ENCODE measurements at regions not wholly inside any gene's neighbourhood (a gene's known extent, or its start where the extent isn't known, plus 50 kb on each side); places are given as distances from the start of the nearest gene placed in this dataset.

DNA sequence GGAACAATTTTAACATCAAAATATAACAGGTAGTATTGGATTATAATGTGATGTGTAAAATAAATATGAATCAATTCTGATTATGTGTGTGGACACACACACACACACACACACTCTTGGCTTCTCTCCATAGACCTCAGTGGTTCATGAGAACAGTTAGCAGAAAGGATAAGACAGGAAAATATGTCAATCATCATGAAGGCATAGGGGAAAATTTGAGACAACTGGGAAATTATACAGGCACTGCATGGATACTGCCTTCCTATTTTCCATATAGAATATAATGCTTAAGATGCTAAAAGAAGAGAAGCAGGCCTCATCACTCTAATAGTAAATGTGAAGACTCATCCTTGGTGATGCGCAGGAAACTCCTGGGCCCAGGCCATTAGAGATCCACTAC is 884.5 kb downstream of the SUCLG1 start:
- H3K27me3 ChIP-seq (ENCODE audit: control insufficient read depth, insufficient read depth, low read length) = no peaks in the 10 kb centered on the region
- H3K9me3 ChIP-seq (ENCODE audit: control insufficient read depth, insufficient read depth, low read length) = no peaks in the 10 kb centered on the region
- no peaks in the 10 kb centered on the region for H3K4me1 ChIP-seq (ENCODE audit: control insufficient read depth, insufficient read depth, low read length)
- no peak overlapping the region for H3K9ac ChIP-seq (ENCODE audit: low read depth, low read length)
- H3K4me3 ChIP-seq (ENCODE audit: low read depth, low read length) = no peak overlapping the region
- H3K36me3 ChIP-seq (ENCODE audit: control insufficient read depth, insufficient read depth, low read length) = no peaks in the 10 kb centered on the region

DNA sequence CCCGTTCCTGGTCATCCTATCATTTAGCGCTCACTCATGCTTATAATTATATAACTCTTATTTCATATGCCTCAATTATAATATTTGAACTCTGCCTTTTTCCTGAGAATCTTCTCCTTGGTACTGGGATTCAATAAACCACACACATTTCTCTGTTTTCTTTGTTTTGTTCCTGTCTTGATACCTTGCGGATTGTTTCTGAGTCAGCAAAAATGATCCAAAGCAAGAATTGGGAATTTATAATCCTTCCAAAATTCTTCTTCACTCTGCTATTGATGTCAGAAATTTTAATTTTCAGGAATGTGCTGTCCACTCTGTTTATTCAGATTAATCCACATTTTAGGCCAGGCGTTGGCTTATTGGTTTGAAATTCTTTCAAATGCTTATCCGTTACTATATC is 886.0 kb downstream of the SUCLG1 start:
- H3K36me3 ChIP-seq (ENCODE audit: control insufficient read depth, insufficient read depth, low read length) = no peaks in the 10 kb centered on the region
- no peak overlapping the region for H3K9ac ChIP-seq (ENCODE audit: low read depth, low read length)
- H3K27me3 ChIP-seq (ENCODE audit: control insufficient read depth, insufficient read depth, low read length) = no peaks in the 10 kb centered on the region
- no peaks in the 10 kb centered on the region for H3K9me3 ChIP-seq (ENCODE audit: control insufficient read depth, insufficient read depth, low read length)
- H3K4me3 ChIP-seq (ENCODE audit: low read depth, low read length) = no peak overlapping the region
- no peaks in the 10 kb centered on the region for H3K4me1 ChIP-seq (ENCODE audit: control insufficient read depth, insufficient read depth, low read length)

- Histone ChIP-seq H3K4me1 (ENCODE audit: control insufficient read depth, insufficient read depth, low read length) (no peaks in the 10 kb centered on the region), H3K9me3 (ENCODE audit: control insufficient read depth, insufficient read depth, low read length) (no peaks in the 10 kb centered on the region), H3K27me3 (ENCODE audit: control insufficient read depth, insufficient read depth, low read length) (no peaks in the 10 kb centered on the region), H3K36me3 (ENCODE audit: control insufficient read depth, insufficient read depth, low read length) (no peaks in the 10 kb centered on the region), H3K9ac (ENCODE audit: low read depth, low read length) (no peak overlapping the region), H3K4me3 (ENCODE audit: low read depth, low read length) (no peak overlapping the region)
These were observed 886.7 kb downstream of the SUCLG1 start for GRCh38 chr2:83572400-83572799.

DNA sequence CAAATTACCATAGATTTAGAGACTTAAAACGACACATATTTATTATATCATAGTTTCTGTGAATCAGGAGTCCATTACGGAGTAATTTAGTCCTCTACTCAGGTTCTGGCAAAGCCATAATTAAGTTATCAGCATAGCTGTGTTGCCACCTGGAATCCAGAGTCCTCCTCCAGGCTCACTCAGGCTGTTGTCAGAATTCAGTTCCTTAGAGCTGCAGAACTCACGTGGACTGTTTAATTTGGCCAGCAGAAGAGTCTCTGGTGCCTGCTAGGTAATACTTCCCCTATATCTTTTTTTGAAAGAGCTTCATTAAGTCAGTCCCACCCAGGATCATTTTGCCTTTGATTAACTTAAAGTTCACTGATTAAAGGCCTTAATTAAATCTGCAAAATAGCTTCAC is 891.5 kb downstream of the SUCLG1 start:
- no peak overlapping the region for H3K9ac ChIP-seq (ENCODE audit: low read depth, low read length)
- no peaks in the 10 kb centered on the region for H3K4me1 ChIP-seq (ENCODE audit: control insufficient read depth, insufficient read depth, low read length)
- H3K4me3 ChIP-seq (ENCODE audit: low read depth, low read length) = no peak overlapping the region
- H3K9me3 ChIP-seq (ENCODE audit: control insufficient read depth, insufficient read depth, low read length) = no peaks in the 10 kb centered on the region
- no peaks in the 10 kb centered on the region for H3K27me3 ChIP-seq (ENCODE audit: control insufficient read depth, insufficient read depth, low read length)
- H3K36me3 ChIP-seq (ENCODE audit: control insufficient read depth, insufficient read depth, low read length) = no peaks in the 10 kb centered on the region

GRCh38 chr2:83565626-83566025 is 893.5 kb downstream of the SUCLG1 start:
- Histone ChIP-seq H3K36me3 (ENCODE audit: control insufficient read depth, insufficient read depth, low read length) (no peaks in the 10 kb centered on the region), H3K9me3 (ENCODE audit: control insufficient read depth, insufficient read depth, low read length) (no peaks in the 10 kb centered on the region), H3K4me1 (ENCODE audit: control insufficient read depth, insufficient read depth, low read length) (no peaks in the 10 kb centered on the region)

GRCh38 chr2:83565181-83565580 is 893.9 kb downstream of the SUCLG1 start:
- Histone ChIP-seq H3K4me1 (ENCODE audit: control insufficient read depth, insufficient read depth, low read length) (no peaks in the 10 kb centered on the region), H3K9me3 (ENCODE audit: control insufficient read depth, insufficient read depth, low read length) (no peaks in the 10 kb centered on the region), H3K27me3 (ENCODE audit: control insufficient read depth, insufficient read depth, low read length) (no peaks in the 10 kb centered on the region), H3K36me3 (ENCODE audit: control insufficient read depth, insufficient read depth, low read length) (no peaks in the 10 kb centered on the region), H3K9ac (ENCODE audit: low read depth, low read length) (no peak overlapping the region), H3K4me3 (ENCODE audit: low read depth, low read length) (no peak overlapping the region)

More at GRCh38 chr2:83565626-83566025, 893.5 kb downstream of the SUCLG1 start:
- Histone ChIP-seq H3K9ac (ENCODE audit: low read depth, low read length) (no peak overlapping the region), H3K27me3 (ENCODE audit: control insufficient read depth, insufficient read depth, low read length) (no peaks in the 10 kb centered on the region), H3K4me3 (ENCODE audit: low read depth, low read length) (no peak overlapping the region)

- no peaks in the 10 kb centered on the region for H3K36me3 ChIP-seq (ENCODE audit: control insufficient read depth, insufficient read depth, low read length)
- H3K27me3 ChIP-seq (ENCODE audit: control insufficient read depth, insufficient read depth, low read length) = no peaks in the 10 kb centered on the region
- H3K4me1 ChIP-seq (ENCODE audit: control insufficient read depth, insufficient read depth, low read length) = no peaks in the 10 kb centered on the region
- H3K9ac ChIP-seq (ENCODE audit: low read depth, low read length) = no peak overlapping the region
- H3K9me3 ChIP-seq (ENCODE audit: control insufficient read depth, insufficient read depth, low read length) = no peaks in the 10 kb centered on the region
- H3K4me3 ChIP-seq (ENCODE audit: low read depth, low read length) = no peak overlapping the region
These were observed 897.5 kb downstream of the SUCLG1 start for GRCh38 chr2:83561592-83561991.

DNA sequence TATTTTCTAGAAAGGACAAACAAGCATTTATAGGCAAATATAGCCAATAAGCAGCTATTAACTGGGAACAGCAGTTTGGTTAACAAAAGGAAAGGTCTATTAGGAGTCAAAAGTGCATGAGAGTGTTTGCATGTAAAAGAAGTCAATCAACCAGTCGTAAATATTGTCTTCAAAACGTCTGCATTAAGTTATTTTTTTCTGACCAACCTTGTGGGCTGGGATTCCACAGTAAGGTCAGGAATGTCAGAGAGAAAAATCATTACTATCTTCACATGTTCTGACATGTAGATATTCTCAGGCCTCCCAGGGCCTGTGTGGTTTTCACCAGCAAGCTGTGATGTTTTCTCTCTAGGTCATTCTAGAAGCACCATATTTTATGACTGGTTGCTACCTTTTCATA is 922.5 kb downstream of the SUCLG1 start:
- peaks cover 8% of the 10 kb centered on the region for H3K4me1 ChIP-seq (ENCODE audit: control insufficient read depth, insufficient read depth, low read length)
- H3K9me3 ChIP-seq (ENCODE audit: control insufficient read depth, insufficient read depth, low read length) = no peaks in the 10 kb centered on the region
- H3K36me3 ChIP-seq (ENCODE audit: control insufficient read depth, insufficient read depth, low read length) = no peaks in the 10 kb centered on the region
- H3K9ac ChIP-seq (ENCODE audit: low read depth, low read length) = no peak overlapping the region
- H3K4me3 ChIP-seq (ENCODE audit: low read depth, low read length) = no peak overlapping the region
- H3K27me3 ChIP-seq (ENCODE audit: control insufficient read depth, insufficient read depth, low read length) = no peaks in the 10 kb centered on the region

- H3K27me3 ChIP-seq (ENCODE audit: control insufficient read depth, insufficient read depth, low read length) = no peaks in the 10 kb centered on the region
- no peaks in the 10 kb centered on the region for H3K9me3 ChIP-seq (ENCODE audit: control insufficient read depth, insufficient read depth, low read length)
- H3K4me1 ChIP-seq (ENCODE audit: control insufficient read depth, insufficient read depth, low read length) = peaks cover 8% of the 10 kb centered on the region
- no peaks in the 10 kb centered on the region for H3K36me3 ChIP-seq (ENCODE audit: control insufficient read depth, insufficient read depth, low read length)
- no peak overlapping the region for H3K4me3 ChIP-seq (ENCODE audit: low read depth, low read length)
- H3K9ac ChIP-seq (ENCODE audit: low read depth, low read length) = no peak overlapping the region
These were observed 924.7 kb downstream of the SUCLG1 start for GRCh38 chr2:83534416-83534815.

GRCh38 chr2:83531206-83531826 is 927.8 kb downstream of the SUCLG1 start:
- no peaks in the 10 kb centered on the region for H3K9me3 ChIP-seq (ENCODE audit: control insufficient read depth, insufficient read depth, low read length)
- H3K27me3 ChIP-seq (ENCODE audit: control insufficient read depth, insufficient read depth, low read length) = no peaks in the 10 kb centered on the region
- no peaks in the 10 kb centered on the region for H3K36me3 ChIP-seq (ENCODE audit: control insufficient read depth, insufficient read depth, low read length)
- H3K9ac ChIP-seq (ENCODE audit: low read depth, low read length) = no peak overlapping the region
- peaks cover 7% of the 10 kb centered on the region for H3K4me1 ChIP-seq (ENCODE audit: control insufficient read depth, insufficient read depth, low read length)
- H3K4me3 ChIP-seq (ENCODE audit: low read depth, low read length) = no peak overlapping the region

- Histone ChIP-seq H3K36me3 (ENCODE audit: control insufficient read depth, insufficient read depth, low read length) (no peaks in the 10 kb centered on the region), H3K4me1 (ENCODE audit: control insufficient read depth, insufficient read depth, low read length) (no peaks in the 10 kb centered on the region), H3K27me3 (ENCODE audit: control insufficient read depth, insufficient read depth, low read length) (no peaks in the 10 kb centered on the region), H3K9ac (ENCODE audit: low read depth, low read length) (no peak overlapping the region), H3K4me3 (ENCODE audit: low read depth, low read length) (no peak overlapping the region), H3K9me3 (ENCODE audit: control insufficient read depth, insufficient read depth, low read length) (no peaks in the 10 kb centered on the region)
These were observed 930.3 kb downstream of the SUCLG1 start for GRCh38 chr2:83528767-83529166.

- Histone ChIP-seq H3K4me1 (ENCODE audit: control insufficient read depth, insufficient read depth, low read length) (no peaks in the 10 kb centered on the region), H3K4me3 (ENCODE audit: low read depth, low read length) (no peak overlapping the region), H3K36me3 (ENCODE audit: control insufficient read depth, insufficient read depth, low read length) (no peaks in the 10 kb centered on the region), H3K9ac (ENCODE audit: low read depth, low read length) (no peak overlapping the region), H3K27me3 (ENCODE audit: control insufficient read depth, insufficient read depth, low read length) (no peaks in the 10 kb centered on the region), H3K9me3 (ENCODE audit: control insufficient read depth, insufficient read depth, low read length) (no peaks in the 10 kb centered on the region)
These were observed 936.1 kb downstream of the SUCLG1 start for GRCh38 chr2:83522891-83523493.
